Parathyroid adenoma (tissue), 2 donors: ENCODE measurements at regions not wholly inside any gene's neighbourhood (a gene's known extent, or its start where the extent isn't known, plus 50 kb on each side); places are given as distances from the start of the nearest gene placed in this dataset.

ENCODE experiments used
- H2AFZ ChIP-seq: fragments of 300-600 bp; sonication (generic); one replicate; pipeline ENCODE4 v1.7.0; 2017; ENCODE audit warnings: antibody characterized with exemption, mild to moderate bottlenecking
- H3K27ac ChIP-seq: fragments of 300-600 bp; sonication (generic); one replicate; pipeline ENCODE4 v1.7.0; 2017
- H3K27me3 ChIP-seq: fragments of 300-600 bp; sonication (generic); one replicate; pipeline ENCODE4 v1.7.0; 2017; ENCODE audit warnings: low read length; ENCODE audit not compliant: control insufficient read depth, insufficient read depth
- H3K36me3 ChIP-seq: fragments of 300-600 bp; sonication (generic); one replicate; pipeline ENCODE4 v1.7.0; 2017; ENCODE audit warnings: low read length; ENCODE audit not compliant: control insufficient read depth, insufficient read depth
- H3K4me1 ChIP-seq: fragments of 300-600 bp; sonication (generic); one replicate; pipeline ENCODE4 v1.7.0; 2017; ENCODE audit warnings: control low read depth
- H3K4me2 ChIP-seq: fragments of 300-600 bp; sonication (generic); one replicate; pipeline ENCODE4 v1.7.0; 2017; ENCODE audit warnings: low read length
- H3K4me3 ChIP-seq: fragments of 300-600 bp; sonication (generic); one replicate; pipeline ENCODE4 v1.7.0; 2017; ENCODE audit warnings: low read depth, low read length
- H3K79me2 ChIP-seq: fragments of 300-600 bp; sonication (generic); one replicate; pipeline ENCODE4 v1.7.0; 2017; ENCODE audit warnings: control low read depth
- H3K9ac ChIP-seq: fragments of 300-600 bp; sonication (generic); one replicate; pipeline ENCODE4 v1.7.0; 2017; ENCODE audit warnings: mild to moderate bottlenecking
- H3K9me3 ChIP-seq: fragments of 300-600 bp; sonication (generic); one replicate; pipeline ENCODE4 v1.7.0; 2017; ENCODE audit warnings: low read length; ENCODE audit not compliant: control insufficient read depth
- CTCF ChIP-seq: fragments of 300-600 bp; sonication (generic); IDR thresholded peaks from one replicate; pipeline ENCODE4 v1.7.0; 2017; ENCODE audit warnings: antibody characterized with exemption, mild to moderate bottlenecking
- donor health status: primary hyperparathyroidism.

GRCh38 chr2:221001381-221001801 lies 570.7 kb downstream of the EPHA4 start:
- no peak overlapping the region for H2AFZ ChIP-seq
- no peak overlapping the region for H3K4me3 ChIP-seq
- no peaks in the 10 kb centered on the region for H3K79me2 ChIP-seq
- no peaks in the 10 kb centered on the region for H3K27me3 ChIP-seq
- no peaks in the 10 kb centered on the region for H3K9me3 ChIP-seq
- no peak overlapping the region for H3K9ac ChIP-seq
- no peak overlapping the region for H3K4me2 ChIP-seq
- H3K27ac ChIP-seq: no peak overlapping the region
- no peak for TF ChIP-seq CTCF
- no peaks in the 10 kb centered on the region for H3K36me3 ChIP-seq
- no peaks in the 10 kb centered on the region for H3K4me1 ChIP-seq

GRCh38 chr2:221002101-221002685 lies 569.9 kb downstream of the EPHA4 start:
- no peak for TF ChIP-seq CTCF
- Histone ChIP-seq H3K36me3 (no peaks in the 10 kb centered on the region), H3K27me3 (no peaks in the 10 kb centered on the region), H3K9me3 (no peaks in the 10 kb centered on the region), H3K9ac (no peak overlapping the region), H3K4me2 (no peak overlapping the region), H3K27ac (no peak overlapping the region), H2AFZ (no peak overlapping the region), H3K79me2 (no peaks in the 10 kb centered on the region), H3K4me3 (no peak overlapping the region), H3K4me1 (no peaks in the 10 kb centered on the region)

GRCh38 chr2:221005338-221005737 lies 566.8 kb downstream of the EPHA4 start:
- Histone ChIP-seq H3K4me1 (no peaks in the 10 kb centered on the region), H3K27ac (no peak overlapping the region), H3K9ac (no peak overlapping the region), H3K4me3 (no peak overlapping the region), H3K27me3 (no peaks in the 10 kb centered on the region), H3K9me3 (no peaks in the 10 kb centered on the region), H3K79me2 (no peaks in the 10 kb centered on the region), H3K4me2 (no peak overlapping the region), H2AFZ (no peak overlapping the region), H3K36me3 (no peaks in the 10 kb centered on the region)
- no peak for TF ChIP-seq CTCF

- Histone ChIP-seq H3K9ac (no peak overlapping the region), H2AFZ (no peak overlapping the region), H3K9me3 (no peaks in the 10 kb centered on the region), H3K27me3 (no peaks in the 10 kb centered on the region), H3K4me1 (no peaks in the 10 kb centered on the region), H3K4me3 (no peak overlapping the region), H3K79me2 (no peaks in the 10 kb centered on the region), H3K36me3 (no peaks in the 10 kb centered on the region), H3K27ac (no peak overlapping the region), H3K4me2 (no peak overlapping the region)
- TF ChIP-seq CTCF: no peak
Measured at GRCh38 chr2:221006084-221006483, 566.0 kb downstream of the EPHA4 start.

- Histone ChIP-seq H3K27me3 (no peaks in the 10 kb centered on the region), H3K4me2 (no peak overlapping the region), H3K36me3 (no peaks in the 10 kb centered on the region), H3K4me3 (no peak overlapping the region), H3K79me2 (no peaks in the 10 kb centered on the region), H3K9me3 (no peaks in the 10 kb centered on the region), H3K9ac (no peak overlapping the region), H2AFZ (no peak overlapping the region), H3K4me1 (no peaks in the 10 kb centered on the region), H3K27ac (no peak overlapping the region)
- TF ChIP-seq CTCF: no peak
Measured at GRCh38 chr2:221016551-221016950, 555.6 kb downstream of the EPHA4 start.
